Right renal pelvis (tissue), 4 donors: ENCODE measurements at regions not wholly inside any gene's neighbourhood (a gene's known extent, or its start where the extent isn't known, plus 50 kb on each side); places are given as distances from the start of the nearest gene placed in this dataset.
A peak's percentile ranks its signal among the peaks of the same experiment; 100 is the strongest.

Experiments used
- DNase-seq, 4 donors: peaks; one replicate each; pipeline ENCODE4 v3.0.0-alpha.2; 2013; ENCODE audit warnings: low read depth in 4 of 4, low spot score in 3 of 4, missing footprints in 1 of 4

GRCh38 chr4:82042042-82042441, 331.7 kb downstream of the HNRNPD start:
- no peak for DNase-seq

- no peak for DNase-seq
Observed at GRCh38 chr4:82038936-82039335, 334.9 kb downstream of the HNRNPD start.

- DNase-seq, result no peak
Observed at GRCh38 chr4:82036181-82036580, 337.6 kb downstream of the HNRNPD start.

GRCh38 chr4:82034878-82035277, 338.9 kb downstream of the HNRNPD start:
- DNase-seq, result no peak

GRCh38 chr4:82033862-82034261, 339.9 kb downstream of the HNRNPD start:
- DNase-seq, result no peak

- no peak for DNase-seq
Observed at GRCh38 chr4:82031376-82031927, 342.3 kb downstream of the HNRNPD start.

GRCh38 chr4:82017680-82018079, 356.1 kb downstream of the HNRNPD start:
- DNase-seq, result peak; percentile 35 to 52 (median 48)

GRCh38 chr4:82005158-82005557, 368.6 kb downstream of the HNRNPD start:
- DNase-seq, result peak in 1 of 4 donors; percentile 0

- no peak for DNase-seq
Observed at GRCh38 chr4:81997313-81997712, 376.5 kb downstream of the HNRNPD start.

- DNase-seq, result no peak
Observed at GRCh38 chr4:81990898-81991297, 382.9 kb downstream of the HNRNPD start.

GRCh38 chr4:81990211-81990610, 383.6 kb downstream of the HNRNPD start:
- no peak for DNase-seq

GRCh38 chr4:81989202-81989601, 384.6 kb downstream of the HNRNPD start:
- no peak for DNase-seq

GRCh38 chr4:81988178-81988577, 385.6 kb downstream of the HNRNPD start:
- no peak for DNase-seq

- DNase-seq, result no peak
Observed at GRCh38 chr4:81984746-81985145, 389.0 kb downstream of the HNRNPD start.

GRCh38 chr4:81982846-81983540, 390.8 kb downstream of the HNRNPD start:
- no peak for DNase-seq

- no peak for DNase-seq
Observed at GRCh38 chr4:81981218-81981617, 392.6 kb downstream of the HNRNPD start.

GRCh38 chr4:81974523-81974922, 399.3 kb downstream of the HNRNPD start:
- DNase-seq, result no peak

- no peak for DNase-seq
Observed at GRCh38 chr4:81971637-81972381, 402.0 kb downstream of the HNRNPD start.

- no peak for DNase-seq
Observed at GRCh38 chr4:81971061-81971460, 402.7 kb downstream of the HNRNPD start.

GRCh38 chr4:81970454-81970853, 403.3 kb downstream of the HNRNPD start:
- no peak for DNase-seq

GRCh38 chr4:81966676-81967075, 407.1 kb downstream of the HNRNPD start:
- DNase-seq, result no peak

- no peak for DNase-seq
Observed at GRCh38 chr4:81965911-81966310, 407.9 kb downstream of the HNRNPD start.
